Hepatocyte (in vitro differentiated cells): ENCODE measurements at regions not wholly inside any gene's neighbourhood (a gene's known extent, or its start where the extent isn't known, plus 50 kb on each side); places are given as distances from the start of the nearest gene placed in this dataset.

Source experiments
- DNase-seq: peaks from one replicate; pipeline ENCODE4 v3.0.0-alpha.2; 2016; ENCODE audit warnings: low spot score
- H2AFZ ChIP-seq: fragments of 200-600 bp; sonication (generic); 2 replicates; pipeline ENCODE4 v1.6.0; 2016; ENCODE audit warnings: antibody characterized with exemption, mild to moderate bottlenecking
- H3K27ac ChIP-seq: fragments of 200-600 bp; sonication (generic); 2 replicates; pipeline ENCODE4 v1.5.1; 2016; ENCODE audit warnings: mild to moderate bottlenecking
- H3K27me3 ChIP-seq: fragments of 200-600 bp; sonication (generic); 2 replicates; pipeline ENCODE4 v1.6.1; 2016
- H3K36me3 ChIP-seq: fragments of 200-600 bp; sonication (generic); replicated peaks from 2 replicates; pipeline ENCODE4 v1.5.1; 2016; ENCODE audit warnings: low read depth; ENCODE audit not compliant: insufficient read depth
- H3K4me1 ChIP-seq: fragments of 200-600 bp; sonication (generic); 2 replicates; pipeline ENCODE4 v1.5.1; 2016; ENCODE audit warnings: mild to moderate bottlenecking, moderate library complexity; ENCODE audit not compliant: insufficient read depth
- H3K4me2 ChIP-seq: fragments of 200-600 bp; sonication (generic); 2 replicates; pipeline ENCODE4 v1.6.0; 2016
- H3K4me3 ChIP-seq: fragments of 200-600 bp; sonication (generic); 2 replicates; pipeline ENCODE4 v1.5.1; 2016; ENCODE audit warnings: mild to moderate bottlenecking
- H3K79me2 ChIP-seq: fragments of 200-600 bp; sonication (generic); 2 replicates; pipeline ENCODE4 v1.6.0; 2017; ENCODE audit warnings: mild to moderate bottlenecking
- H3K9me2 ChIP-seq: fragments of 200-600 bp; sonication (generic); replicated peaks from 2 replicates; pipeline ENCODE4 v1.6.0; 2017; ENCODE audit warnings: mild to moderate bottlenecking; ENCODE audit not compliant: insufficient read depth
- H3K9me3 ChIP-seq: fragments of 200-600 bp; sonication (generic); 2 replicates; pipeline ENCODE4 v1.5.1; 2016; ENCODE audit warnings: low read depth, mild to moderate bottlenecking
- H4K20me1 ChIP-seq: fragments of 200-600 bp; sonication (generic); 2 replicates; pipeline ENCODE4 v1.6.0; 2016; ENCODE audit warnings: mild to moderate bottlenecking; ENCODE audit not compliant: insufficient read depth, poor library complexity, severe bottlenecking
- EZH2 ChIP-seq: fragments of 200-600 bp; sonication (generic); IDR thresholded peaks from 2 replicates; pipeline ENCODE4 v1.6.1; 2016; ENCODE audit warnings: antibody characterized with exemption, mild to moderate bottlenecking, borderline replicate concordance
- EZH2phosphoT487 ChIP-seq: fragments of 200-600 bp; sonication (generic); IDR thresholded peaks from one replicate; pipeline ENCODE4 v1.6.1; 2018; ENCODE audit warnings: antibody characterized with exemption, mild to moderate bottlenecking, low read depth, moderate library complexity; ENCODE audit not compliant: unreplicated experiment, severe bottlenecking
- WGBS: methylation state at CpG from one replicate; pipeline ENCODE4 v1.1.6; 2016; ENCODE audit warnings: low lambda C conversion rate; ENCODE audit errors: missing lambda C conversion rate; 5-methylcytosine and 5-hydroxymethylcytosine counted together
- TF ChIP-seq, protein P1 (sequence below): fragments of 200-600 bp; sonication (generic); IDR thresholded peaks from 2 replicates; pipeline ENCODE4 v1.5.1; 2016; ENCODE audit warnings: antibody characterized with exemption, mild to moderate bottlenecking; ENCODE audit not compliant: poor library complexity

- no peak for TF ChIP-seq EZH2phosphoT487
- TF ChIP-seq EZH2 = no peak
- TF ChIP-seq, protein P1, sequence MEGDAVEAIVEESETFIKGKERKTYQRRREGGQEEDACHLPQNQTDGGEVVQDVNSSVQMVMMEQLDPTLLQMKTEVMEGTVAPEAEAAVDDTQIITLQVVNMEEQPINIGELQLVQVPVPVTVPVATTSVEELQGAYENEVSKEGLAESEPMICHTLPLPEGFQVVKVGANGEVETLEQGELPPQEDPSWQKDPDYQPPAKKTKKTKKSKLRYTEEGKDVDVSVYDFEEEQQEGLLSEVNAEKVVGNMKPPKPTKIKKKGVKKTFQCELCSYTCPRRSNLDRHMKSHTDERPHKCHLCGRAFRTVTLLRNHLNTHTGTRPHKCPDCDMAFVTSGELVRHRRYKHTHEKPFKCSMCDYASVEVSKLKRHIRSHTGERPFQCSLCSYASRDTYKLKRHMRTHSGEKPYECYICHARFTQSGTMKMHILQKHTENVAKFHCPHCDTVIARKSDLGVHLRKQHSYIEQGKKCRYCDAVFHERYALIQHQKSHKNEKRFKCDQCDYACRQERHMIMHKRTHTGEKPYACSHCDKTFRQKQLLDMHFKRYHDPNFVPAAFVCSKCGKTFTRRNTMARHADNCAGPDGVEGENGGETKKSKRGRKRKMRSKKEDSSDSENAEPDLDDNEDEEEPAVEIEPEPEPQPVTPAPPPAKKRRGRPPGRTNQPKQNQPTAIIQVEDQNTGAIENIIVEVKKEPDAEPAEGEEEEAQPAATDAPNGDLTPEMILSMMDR = no peak
- WGBS = 75% methylated on average over 3 of the region's 3 CpGs
Measured at GRCh38 chr1:170252851-170253579, 107.3 kb downstream of the NTMT2 start.

DNA sequence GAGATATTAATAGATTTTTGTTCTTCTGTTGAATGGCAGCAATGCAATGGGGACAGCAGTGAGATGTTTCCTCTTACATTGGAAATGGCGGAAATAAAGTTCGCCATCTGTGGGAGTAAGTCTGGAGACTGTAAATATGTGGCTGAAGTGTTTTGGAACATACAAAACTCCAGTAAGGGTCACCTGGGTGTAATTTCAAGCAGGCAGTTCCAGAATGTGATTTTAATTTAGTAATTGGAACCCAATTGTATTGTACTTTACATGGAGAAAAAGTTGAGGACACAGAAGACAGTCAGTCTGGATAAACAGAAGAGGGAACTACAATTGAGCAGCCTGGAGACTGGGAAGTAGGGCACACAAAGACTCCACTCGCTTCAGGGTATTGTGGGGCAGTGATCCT lies 108.6 kb downstream of the NTMT2 start:
- 96% methylated on average over 3 of the region's 3 CpGs for WGBS
- H3K4me2 ChIP-seq = no peak overlapping the region
- no peaks in the 10 kb centered on the region for H3K27me3 ChIP-seq
- H3K27ac ChIP-seq = no peak overlapping the region
- no peak for DNase-seq
- no peak overlapping the region for H3K4me3 ChIP-seq
- H3K9me2 ChIP-seq = no peaks in the 10 kb centered on the region
- H3K36me3 ChIP-seq = no peaks in the 10 kb centered on the region
- H4K20me1 ChIP-seq = no peaks in the 10 kb centered on the region
- no peaks in the 10 kb centered on the region for H3K79me2 ChIP-seq
- no peak for TF ChIP-seq EZH2
- TF ChIP-seq, protein P1 = no peak
- no peak for TF ChIP-seq EZH2phosphoT487
- no peaks in the 10 kb centered on the region for H3K9me3 ChIP-seq
- no peaks in the 10 kb centered on the region for H3K4me1 ChIP-seq
- no peak overlapping the region for H2AFZ ChIP-seq

More at GRCh38 chr1:170252851-170253579, 107.3 kb downstream of the NTMT2 start:
- Histone ChIP-seq H3K79me2 (no peaks in the 10 kb centered on the region), H4K20me1 (no peaks in the 10 kb centered on the region), H3K27me3 (no peaks in the 10 kb centered on the region), H3K27ac (no peak overlapping the region), H3K36me3 (no peaks in the 10 kb centered on the region), H3K4me3 (no peak overlapping the region), H3K4me1 (no peaks in the 10 kb centered on the region), H3K9me3 (no peaks in the 10 kb centered on the region), H2AFZ (no peak overlapping the region), H3K4me2 (no peak overlapping the region), H3K9me2 (no peaks in the 10 kb centered on the region)
- no peak for DNase-seq

DNA sequence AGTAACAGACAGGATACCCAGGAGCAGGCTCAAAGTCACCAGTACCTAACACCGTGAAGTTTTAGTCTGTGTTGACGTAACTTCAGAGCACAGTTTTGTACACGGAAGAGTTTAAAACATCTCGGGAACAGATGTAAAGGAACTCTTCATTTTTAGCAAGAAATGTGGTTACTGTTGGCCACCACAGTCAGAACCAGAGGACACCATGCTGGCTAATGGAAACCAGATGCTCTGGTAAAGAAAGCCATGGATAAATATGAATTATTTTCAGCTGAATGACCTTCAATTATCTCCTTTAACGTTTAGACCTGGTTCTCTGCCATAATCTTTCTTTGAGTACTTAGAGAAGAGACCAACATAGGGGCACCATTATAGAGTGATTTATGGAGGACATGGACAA lies 115.9 kb downstream of the NTMT2 start:
- no peaks in the 10 kb centered on the region for H3K27me3 ChIP-seq
- H4K20me1 ChIP-seq = no peaks in the 10 kb centered on the region
- no peaks in the 10 kb centered on the region for H3K9me3 ChIP-seq
- H3K4me1 ChIP-seq = peaks cover 7% of the 10 kb centered on the region
- H2AFZ ChIP-seq = peak overlapping the region; percentile 7
- no peak for DNase-seq
- H3K36me3 ChIP-seq = no peaks in the 10 kb centered on the region
- no peak overlapping the region for H3K27ac ChIP-seq
- no peak overlapping the region for H3K4me3 ChIP-seq
- H3K79me2 ChIP-seq = no peaks in the 10 kb centered on the region
- WGBS = 20% methylated on average over 5 of the region's 5 CpGs
- no peaks in the 10 kb centered on the region for H3K9me2 ChIP-seq
- peak overlapping the region; percentile 43 for H3K4me2 ChIP-seq
- TF ChIP-seq, protein P1 = no peak
- TF ChIP-seq EZH2phosphoT487 (no peak), EZH2 (no peak)
